GM23338 (cell line): ENCODE measurements at regions not wholly inside any gene's neighbourhood (a gene's known extent, or its start where the extent isn't known, plus 50 kb on each side); places are given as distances from the start of the nearest gene placed in this dataset.

Experiments
- ATAC-seq: fragments of 200-7000 bp; cut with Tn5 transposase; 3 replicates; pipeline ENCODE4 v1.9.1; 2020
- DNase-seq: peaks from one replicate; pipeline ENCODE4 v3.0.0-alpha.2; 2015; ENCODE audit warnings: low spot score
- H2AFZ ChIP-seq: fragments of 200-600 bp; sonication (generic); 2 replicates; pipeline ENCODE4 v1.8.0; 2016; ENCODE audit warnings: antibody characterized with exemption, mild to moderate bottlenecking, moderate library complexity
- H3F3A ChIP-seq: fragments of 200-600 bp; sonication (generic); replicated peaks from 2 replicates; pipeline ENCODE4 v1.8.0; 2017; ENCODE audit warnings: antibody characterized with exemption, mixed run types, low read depth
- H3K27ac ChIP-seq: fragments of 200-600 bp; sonication (generic); 2 replicates; pipeline ENCODE4 v1.6.1; 2016; ENCODE audit warnings: low read depth
- H3K27me3 ChIP-seq: fragments of 200-600 bp; sonication (generic); 2 replicates; pipeline ENCODE4 v1.8.0; 2016; ENCODE audit warnings: mild to moderate bottlenecking, mixed run types, moderate library complexity; ENCODE audit not compliant: insufficient read depth
- H3K36me3 ChIP-seq: fragments of 200-600 bp; sonication (generic); 2 replicates; pipeline ENCODE4 v1.8.0; 2016; ENCODE audit warnings: mild to moderate bottlenecking; ENCODE audit not compliant: insufficient read depth
- H3K4me1 ChIP-seq: fragments of 200-600 bp; sonication (generic); 2 replicates; pipeline ENCODE4 v1.8.0; 2016; ENCODE audit warnings: mild to moderate bottlenecking, moderate library complexity; ENCODE audit not compliant: insufficient read depth
- H3K4me2 ChIP-seq: fragments of 200-600 bp; sonication (generic); 2 replicates; pipeline ENCODE4 v1.7.1; 2017; ENCODE audit warnings: mixed run types
- H3K4me3 ChIP-seq: fragments of 200-600 bp; sonication (generic); 2 replicates; pipeline ENCODE4 v1.6.1; 2016; ENCODE audit warnings: mixed run types
- H3K79me2 ChIP-seq: fragments of 200-600 bp; sonication (generic); replicated peaks from 2 replicates; pipeline ENCODE4 v1.8.0; 2017; ENCODE audit warnings: mild to moderate bottlenecking; ENCODE audit not compliant: insufficient read depth
- H3K9me2 ChIP-seq: fragments of 200-600 bp; sonication (generic); 2 replicates; pipeline ENCODE4 v1.8.0; 2017; ENCODE audit not compliant: insufficient read depth
- H4K20me1 ChIP-seq: fragments of 200-600 bp; sonication (generic); replicated peaks from 2 replicates; pipeline ENCODE4 v1.8.0; 2017; ENCODE audit warnings: mild to moderate bottlenecking; ENCODE audit not compliant: insufficient read depth
- H3K27ac Mint-ChIP-seq: 2 replicates; pipeline ENCODE4 v1.8.0; 2020; ENCODE audit warnings: inconsistent platforms, mild to moderate bottlenecking, moderate library complexity, mixed read lengths
- H3K27me3 Mint-ChIP-seq: 3 replicates; pipeline ENCODE4 v1.8.0; 2022; ENCODE audit warnings: low read depth, mild to moderate bottlenecking, moderate library complexity, mixed read lengths, inconsistent platforms; ENCODE audit not compliant: insufficient read depth, poor library complexity
- H3K36me3 Mint-ChIP-seq: 3 replicates; pipeline ENCODE4 v1.8.0; 2021; ENCODE audit warnings: low read depth, mild to moderate bottlenecking, inconsistent platforms, moderate library complexity, mixed read lengths
- H3K4me1 Mint-ChIP-seq: 3 replicates; pipeline ENCODE4 v1.8.0; 2020; ENCODE audit warnings: mild to moderate bottlenecking, inconsistent platforms, mixed read lengths
- H3K4me3 Mint-ChIP-seq: 3 replicates; pipeline ENCODE4 v1.8.0; 2021; ENCODE audit warnings: moderate library complexity, mild to moderate bottlenecking, inconsistent platforms, mixed read lengths
- H3K9me3 Mint-ChIP-seq: 3 replicates; pipeline ENCODE4 v1.8.0; 2020; ENCODE audit warnings: moderate library complexity, mild to moderate bottlenecking, inconsistent platforms, mixed read lengths
- CTCF ChIP-seq, 2 experiments: fragments of 200-600 bp in 1 of 2; sonication (generic) in 1 of 2; conservative IDR thresholded peaks; 2 replicates each; pipeline versions ENCODE4 v1.5.1 to v1.6.1; 2016 to 2017; ENCODE audit warnings: antibody characterized with exemption in 2 of 2, low read depth in 2 of 2, mild to moderate bottlenecking in 2 of 2, moderate library complexity in 1 of 2
- ETS1 ChIP-seq: IDR thresholded peaks from 2 replicates; pipeline ENCODE4 v1.6.1; 2016; ENCODE audit warnings: antibody characterized with exemption
- EZH2 ChIP-seq: fragments of 200-600 bp; sonication (generic); IDR thresholded peaks from one replicate; pipeline ENCODE4 v1.8.0; 2017; ENCODE audit warnings: antibody characterized with exemption, mild to moderate bottlenecking, low read depth; ENCODE audit not compliant: unreplicated experiment
- EZH2phosphoT487 ChIP-seq: fragments of 200-600 bp; sonication (generic); IDR thresholded peaks from one replicate; pipeline ENCODE4 v1.8.1; 2018; ENCODE audit warnings: antibody characterized with exemption; ENCODE audit not compliant: unreplicated experiment
- JUNB ChIP-seq: IDR thresholded peaks from one replicate; pipeline ENCODE4 v1.6.1; 2016; ENCODE audit warnings: antibody characterized with exemption; ENCODE audit not compliant: unreplicated experiment
- NANOG ChIP-seq: IDR thresholded peaks from 2 replicates; pipeline ENCODE4 v1.6.1; 2016; ENCODE audit warnings: antibody characterized with exemption, borderline replicate concordance
- POLR2AphosphoS5 ChIP-seq: IDR thresholded peaks from 2 replicates; pipeline ENCODE4 v1.6.1; 2016; ENCODE audit warnings: antibody characterized with exemption, low read depth
- REST ChIP-seq: IDR thresholded peaks from one replicate; pipeline ENCODE4 v1.6.1; 2018; ENCODE audit warnings: antibody characterized with exemption; ENCODE audit not compliant: unreplicated experiment
- ZNF114 ChIP-seq: fragments of 250-450 bp; sonication (Bioruptor Pico); IDR thresholded peaks from 2 replicates; pipeline ENCODE4 v1.5.0; 2020; ENCODE audit warnings: mild to moderate bottlenecking, moderate library complexity
- ZNF331 ChIP-seq: fragments of 250-450 bp; sonication (Bioruptor Pico); IDR thresholded peaks from 2 replicates; pipeline ENCODE4 v1.5.0; 2020; ENCODE audit warnings: low read depth, mild to moderate bottlenecking, moderate library complexity
- ZNF462 ChIP-seq: fragments of 250-450 bp; sonication (Bioruptor Pico); IDR thresholded peaks from 2 replicates; pipeline ENCODE4 v1.5.0; 2020; ENCODE audit warnings: mild to moderate bottlenecking, moderate library complexity

- no peak for TF ChIP-seq CTCF (conservative IDR thresholded peaks at IDR 0.05; ENCODE audit: low read depth in 2 of 2)
These were observed 1034.4 kb downstream of the NAALADL2 start (continued) for GRCh38 chr3:175893566-175893965.

GRCh38 chr3:175890066-175890465 lies 1030.9 kb downstream of the NAALADL2 start:
- Histone ChIP-seq H3F3A (no peaks in the 10 kb centered on the region), H3K27ac (no peak overlapping the region), H2AFZ (no peak overlapping the region), H3K27me3 (no peaks in the 10 kb centered on the region), H3K36me3 (no peaks in the 10 kb centered on the region), H3K4me2 (no peak overlapping the region), H3K4me1 (no peaks in the 10 kb centered on the region), H3K79me2 (no peaks in the 10 kb centered on the region), H4K20me1 (no peaks in the 10 kb centered on the region), H3K4me3 (no peak overlapping the region), H3K9me2 (peaks cover 10% of the 10 kb centered on the region; the same call in 1 of the 2 replicates)
- no peak overlapping the region for H3K4me3 Mint-ChIP-seq
- no peak for ATAC-seq
- DNase-seq, result no peak
- H3K27me3 Mint-ChIP-seq, result peaks cover 2% of the 10 kb centered on the region
- H3K27ac Mint-ChIP-seq, result no peak overlapping the region
- H3K9me3 Mint-ChIP-seq, result no peaks in the 10 kb centered on the region
- H3K36me3 Mint-ChIP-seq, result no peaks in the 10 kb centered on the region
- no peaks in the 10 kb centered on the region for H3K4me1 Mint-ChIP-seq
- TF ChIP-seq POLR2AphosphoS5 (no peak), ZNF331 (no peak), EZH2 (no peak), ZNF114 (CRISPR knock-in tag) (no peak), ETS1 (no peak), REST (no peak), NANOG (no peak), EZH2phosphoT487 (no peak), CTCF (conservative IDR thresholded peaks at IDR 0.05; ENCODE audit: low read depth in 2 of 2) (no peak), JUNB (no peak), ZNF462 (CRISPR knock-in tag) (no peak)
